WTC11 (cell line): ENCODE measurements at regions not wholly inside any gene's neighbourhood (a gene's known extent, or its start where the extent isn't known, plus 50 kb on each side); places are given as distances from the start of the nearest gene placed in this dataset.

ENCODE experiments used
- ATAC-seq: fragments of 200-7000 bp; cut with Tn5 transposase; 2 replicates; pipeline ENCODE4 v1.10.0; 2021; ENCODE audit warnings: mild to moderate bottlenecking, moderate library complexity
- CTCF ChIA-PET: fragments of 300-600 bp; sonication (Branson Sonifier 250); formaldehyde crosslinking; loops from one replicate; lab custom pipeline; 2021; ENCODE audit warnings: antibody characterized with exemption; lab: Charles Lee
- POLR2A ChIA-PET: fragments of 350-600 bp; sonication (Branson Sonifier 250); formaldehyde crosslinking; loops from one replicate; lab custom pipeline; 2021; ENCODE audit warnings: antibody characterized with exemption; lab: Charles Lee
- DNase-seq: peaks from one replicate; pipeline ENCODE4 v3.0.0; 2021; ENCODE audit warnings: low spot score
- H3K27ac Mint-ChIP-seq: 2 replicates; pipeline ENCODE4 v1.8.0; 2021; ENCODE audit warnings: mixed read lengths
- H3K27me3 Mint-ChIP-seq: 2 replicates; pipeline ENCODE4 v1.8.0; 2021; ENCODE audit warnings: low read depth, mild to moderate bottlenecking, moderate library complexity, mixed read lengths
- H3K36me3 Mint-ChIP-seq: 2 replicates; pipeline ENCODE4 v1.8.0; 2021; ENCODE audit warnings: mixed read lengths
- H3K4me1 Mint-ChIP-seq: 2 replicates; pipeline ENCODE4 v1.8.0; 2022; ENCODE audit warnings: mixed read lengths
- H3K4me3 Mint-ChIP-seq: 2 replicates; pipeline ENCODE4 v1.8.0; 2021; ENCODE audit warnings: mild to moderate bottlenecking, moderate library complexity, mixed read lengths
- H3K9me3 Mint-ChIP-seq: 2 replicates; pipeline ENCODE4 v1.8.0; 2021; ENCODE audit warnings: mixed read lengths
- CTCF ChIP-seq: fragments of 200-600 bp; IDR thresholded peaks from 2 replicates; pipeline ENCODE4 v1.8.0; 2022; ENCODE audit warnings: antibody characterized with exemption
- E2F4 ChIP-seq: sonication (generic); formaldehyde crosslinking; IDR thresholded peaks from 2 replicates; pipeline ENCODE4 v1.8.1; 2022; ENCODE audit warnings: low read depth, mild to moderate bottlenecking, moderate library complexity, missing genetic modification reagents, borderline replicate concordance
- E2F5 ChIP-seq: sonication (generic); formaldehyde crosslinking; IDR thresholded peaks from 2 replicates; pipeline ENCODE4 v1.8.1; 2022; ENCODE audit warnings: mild to moderate bottlenecking, moderate library complexity, missing genetic modification reagents
- EMX1 ChIP-seq: fragments of 250-450 bp; sonication (Bioruptor Pico); IDR thresholded peaks from 2 replicates; pipeline ENCODE4 v1.8.0; 2021; ENCODE audit warnings: mild to moderate bottlenecking
- ETV6 ChIP-seq: sonication (generic); formaldehyde crosslinking; IDR thresholded peaks from 2 replicates; pipeline ENCODE4 v1.8.1; 2022; ENCODE audit warnings: mild to moderate bottlenecking, missing genetic modification reagents
- FOXK1 ChIP-seq: sonication (generic); formaldehyde crosslinking; IDR thresholded peaks from 2 replicates; pipeline ENCODE4 v1.8.0; 2022; ENCODE audit warnings: mild to moderate bottlenecking, moderate library complexity, missing genetic modification reagents
- IRF1 ChIP-seq: sonication (generic); formaldehyde crosslinking; IDR thresholded peaks from 2 replicates; pipeline ENCODE4 v1.8.0; 2023; ENCODE audit warnings: missing genetic modification reagents
- PREB ChIP-seq: sonication (generic); formaldehyde crosslinking; IDR thresholded peaks from 2 replicates; pipeline ENCODE4 v1.8.1; 2022; ENCODE audit warnings: mild to moderate bottlenecking, missing genetic modification reagents, moderate library complexity, borderline replicate concordance
- SMAD4 ChIP-seq: sonication (generic); formaldehyde crosslinking; IDR thresholded peaks from 2 replicates; pipeline ENCODE4 v1.8.0; 2022; ENCODE audit warnings: mild to moderate bottlenecking, missing genetic modification reagents
- SOX15 ChIP-seq: fragments of 250-450 bp; sonication (Bioruptor Pico); IDR thresholded peaks from 2 replicates; pipeline ENCODE4 v1.9.0; 2021; ENCODE audit warnings: mild to moderate bottlenecking
- TEAD1 ChIP-seq: sonication (generic); formaldehyde crosslinking; IDR thresholded peaks from 2 replicates; pipeline ENCODE4 v1.8.0; 2022; ENCODE audit warnings: mild to moderate bottlenecking, missing genetic modification reagents
- ZMAT4 ChIP-seq: fragments of 250-450 bp; sonication (Bioruptor Pico); IDR thresholded peaks from 2 replicates; pipeline ENCODE4 v1.9.0; 2021; ENCODE audit warnings: mild to moderate bottlenecking
- ZNF232 ChIP-seq: sonication (generic); formaldehyde crosslinking; IDR thresholded peaks from 2 replicates; pipeline ENCODE4 v1.8.0; 2022; ENCODE audit warnings: mild to moderate bottlenecking, missing genetic modification reagents
- ZNF317 ChIP-seq: sonication (generic); formaldehyde crosslinking; IDR thresholded peaks from 2 replicates; pipeline ENCODE4 v1.8.1; 2023; ENCODE audit warnings: low read depth, mild to moderate bottlenecking, moderate library complexity, missing genetic modification reagents, borderline replicate concordance
- ZNF416 ChIP-seq: fragments of 250-450 bp; sonication (Bioruptor Pico); IDR thresholded peaks from 2 replicates; pipeline ENCODE4 v1.9.0; 2021; ENCODE audit warnings: mild to moderate bottlenecking, inconsistent platforms
- ZNF532 ChIP-seq: fragments of 250-450 bp; sonication (Bioruptor Pico); IDR thresholded peaks from 2 replicates; pipeline ENCODE4 v1.9.0; 2021; ENCODE audit warnings: mild to moderate bottlenecking, borderline replicate concordance
- ZSCAN18 ChIP-seq: fragments of 250-450 bp; sonication (Bioruptor Pico); IDR thresholded peaks from 2 replicates; pipeline ENCODE4 v2.1.2; 2022; ENCODE audit warnings: mild to moderate bottlenecking, moderate library complexity

GRCh38 chr6:21514288-21514687, 79.3 kb upstream of the SOX4 start:
- no peaks in the 10 kb centered on the region for H3K27me3 Mint-ChIP-seq
- peaks cover 5% of the 10 kb centered on the region; the same call in 1 of the 2 replicates for H3K4me1 Mint-ChIP-seq
- CTCF ChIA-PET, result no interaction called here
- POLR2A ChIA-PET, result no interaction called here
- TF ChIP-seq PREB (CRISPR knock-in tag), result no peak
- TF ChIP-seq CTCF, result no peak
- TF ChIP-seq E2F5 (CRISPR knock-in tag), result no peak
- TF ChIP-seq TEAD1 (CRISPR knock-in tag), result no peak
- TF ChIP-seq SOX15 (CRISPR knock-in tag), result no peak
- TF ChIP-seq ZMAT4 (CRISPR knock-in tag), result no peak
- TF ChIP-seq FOXK1, result no peak
- no peak for TF ChIP-seq ZNF232 (CRISPR knock-in tag)
- TF ChIP-seq ZNF532 (CRISPR knock-in tag), result no peak
- TF ChIP-seq E2F4 (CRISPR knock-in tag), result no peak
- TF ChIP-seq EMX1, result no peak
- no peaks in the 10 kb centered on the region for H3K9me3 Mint-ChIP-seq
- H3K27ac Mint-ChIP-seq, result no peak overlapping the region
- H3K36me3 Mint-ChIP-seq, result no peaks in the 10 kb centered on the region
- no peak overlapping the region for H3K4me3 Mint-ChIP-seq
- ATAC-seq (no peak), DNase-seq (no peak)

GRCh38 chr6:21518317-21518716, 75.2 kb upstream of the SOX4 start:
- ATAC-seq, result no peak
- Mint-ChIP-seq H3K4me3 (no peak overlapping the region), H3K4me1 (peaks cover 8% of the 10 kb centered on the region), H3K27ac (no peak overlapping the region), H3K36me3 (no peaks in the 10 kb centered on the region), H3K27me3 (no peaks in the 10 kb centered on the region), H3K9me3 (no peaks in the 10 kb centered on the region)
- CTCF ChIA-PET, result no interaction called here
- POLR2A ChIA-PET, result no interaction called here
- TF ChIP-seq IRF1 (CRISPR knock-in tag) (no peak), ZSCAN18 (CRISPR knock-in tag) (no peak), SMAD4 (no peak), ETV6 (CRISPR knock-in tag) (no peak), ZNF317 (CRISPR knock-in tag) (no peak), ZNF416 (CRISPR knock-in tag) (no peak)
- no peak for DNase-seq
